ENCODE measurements at regions not wholly inside any gene's neighbourhood (a gene's known extent, or its start where the extent isn't known, plus 50 kb on each side); places are given as distances from the start of the nearest gene placed in this dataset.

DNA sequence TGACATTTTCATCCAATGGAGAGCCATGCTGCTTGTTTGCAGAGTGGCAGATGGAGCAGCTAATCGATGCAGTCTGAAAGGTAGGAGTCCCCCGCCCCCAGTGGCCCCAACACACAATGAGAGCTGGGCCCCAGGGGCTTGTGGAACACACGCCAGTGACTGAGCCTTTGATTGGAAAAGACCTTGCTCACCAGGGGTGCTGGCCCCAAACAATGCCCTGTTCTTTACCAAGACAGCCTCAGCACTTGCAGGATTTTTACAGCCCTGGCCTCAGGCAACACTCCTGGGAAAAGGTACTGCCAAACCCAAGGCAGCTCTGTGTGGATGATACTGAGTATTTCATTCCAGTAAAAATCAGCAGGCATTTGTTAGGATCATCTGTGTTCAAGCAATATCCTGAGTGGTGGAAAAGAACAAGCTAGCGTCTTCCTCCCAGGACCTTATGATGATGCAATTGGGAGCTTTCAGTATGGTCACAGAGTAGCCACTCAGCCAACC, 276.8 kb upstream of the CLINT1 start:
- TF ChIP-seq, protein P1, sequence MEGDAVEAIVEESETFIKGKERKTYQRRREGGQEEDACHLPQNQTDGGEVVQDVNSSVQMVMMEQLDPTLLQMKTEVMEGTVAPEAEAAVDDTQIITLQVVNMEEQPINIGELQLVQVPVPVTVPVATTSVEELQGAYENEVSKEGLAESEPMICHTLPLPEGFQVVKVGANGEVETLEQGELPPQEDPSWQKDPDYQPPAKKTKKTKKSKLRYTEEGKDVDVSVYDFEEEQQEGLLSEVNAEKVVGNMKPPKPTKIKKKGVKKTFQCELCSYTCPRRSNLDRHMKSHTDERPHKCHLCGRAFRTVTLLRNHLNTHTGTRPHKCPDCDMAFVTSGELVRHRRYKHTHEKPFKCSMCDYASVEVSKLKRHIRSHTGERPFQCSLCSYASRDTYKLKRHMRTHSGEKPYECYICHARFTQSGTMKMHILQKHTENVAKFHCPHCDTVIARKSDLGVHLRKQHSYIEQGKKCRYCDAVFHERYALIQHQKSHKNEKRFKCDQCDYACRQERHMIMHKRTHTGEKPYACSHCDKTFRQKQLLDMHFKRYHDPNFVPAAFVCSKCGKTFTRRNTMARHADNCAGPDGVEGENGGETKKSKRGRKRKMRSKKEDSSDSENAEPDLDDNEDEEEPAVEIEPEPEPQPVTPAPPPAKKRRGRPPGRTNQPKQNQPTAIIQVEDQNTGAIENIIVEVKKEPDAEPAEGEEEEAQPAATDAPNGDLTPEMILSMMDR (IDR thresholded peaks at IDR 0.05; ENCODE audit: borderline replicate concordance, extremely low read depth, low read length, poor library complexity, severe bottlenecking), result no peak
- TF ChIP-seq EZH2 (IDR thresholded peaks at IDR 0.05; ENCODE audit: borderline replicate concordance, low read depth, low read length, severe bottlenecking), result no peak
